Activated CD4-positive, alpha-beta memory T cell treated with anti-CD3 and anti-CD28 coated beads for 36 hours (primary cell): ENCODE measurements at regions not wholly inside any gene's neighbourhood (a gene's known extent, or its start where the extent isn't known, plus 50 kb on each side); places are given as distances from the start of the nearest gene placed in this dataset.

Experiments
- CTCF ChIA-PET: fragments of 350-600 bp; sonication (Branson Sonifier 250); formaldehyde crosslinking; loops from one replicate; lab custom pipeline; 2021; ENCODE audit warnings: antibody characterized with exemption, inconsistent platforms; lab: Charles Lee
- POLR2A ChIA-PET: fragments of 350-600 bp; sonication (Branson Sonifier 250); formaldehyde crosslinking; loops from one replicate; lab custom pipeline; 2021; ENCODE audit warnings: antibody characterized with exemption; lab: Charles Lee
- DNase-seq: peaks from one replicate; pipeline ENCODE4 v3.0.0-alpha.2; 2020
- H3K27ac Mint-ChIP-seq: one replicate; pipeline ENCODE4 v1.8.0; 2021; ENCODE audit warnings: mixed read lengths
- H3K27me3 Mint-ChIP-seq: one replicate; pipeline ENCODE4 v1.8.0; 2021; ENCODE audit warnings: mixed read lengths
- H3K36me3 Mint-ChIP-seq: one replicate; pipeline ENCODE4 v1.8.0; 2021; ENCODE audit warnings: mixed read lengths
- H3K4me1 Mint-ChIP-seq: one replicate; pipeline ENCODE4 v1.8.0; 2021; ENCODE audit warnings: low read depth, mixed read lengths
- H3K4me3 Mint-ChIP-seq: one replicate; pipeline ENCODE4 v1.8.0; 2021; ENCODE audit warnings: mild to moderate bottlenecking, mixed read lengths
- H3K9me3 Mint-ChIP-seq: one replicate; pipeline ENCODE4 v1.8.0; 2021; ENCODE audit warnings: mixed read lengths
- intact Hi-C: fragments of 100-400 bp; cut with micrococcal nuclease; formaldehyde crosslinking; loops from one replicate; pipeline ENCODE4 v1.15.1; 2023

- Mint-ChIP-seq H3K4me3 (no peak overlapping the region), H3K4me1 (no peaks in the 10 kb centered on the region), H3K36me3 (no peaks in the 10 kb centered on the region), H3K9me3 (peaks cover 21% of the 10 kb centered on the region), H3K27me3 (no peaks in the 10 kb centered on the region), H3K27ac (no peak overlapping the region)
- POLR2A ChIA-PET = no interaction called here
- intact Hi-C loops = no loop called here
- CTCF ChIA-PET = no interaction called here
- DNase-seq = no peak
These were observed 193.0 kb downstream of the KIF2B start for GRCh38 chr17:54015734-54016133.

- ChIA-PET POLR2A (no interaction called here), CTCF (no interaction called here)
- Mint-ChIP-seq H3K4me1 (no peaks in the 10 kb centered on the region), H3K27me3 (no peaks in the 10 kb centered on the region), H3K27ac (no peak overlapping the region), H3K4me3 (no peak overlapping the region), H3K9me3 (peaks cover 16% of the 10 kb centered on the region), H3K36me3 (no peaks in the 10 kb centered on the region)
- DNase-seq = no peak
- intact Hi-C loops = no loop called here
These were observed 198.7 kb downstream of the KIF2B start for GRCh38 chr17:54021418-54021817.

GRCh38 chr17:54028986-54029580 is 206.4 kb downstream of the KIF2B start:
- H3K27me3 Mint-ChIP-seq = no peaks in the 10 kb centered on the region
- no peaks in the 10 kb centered on the region for H3K4me1 Mint-ChIP-seq
- no peak overlapping the region for H3K27ac Mint-ChIP-seq
- POLR2A ChIA-PET = no interaction called here
- intact Hi-C loops = no loop called here
- CTCF ChIA-PET = no interaction called here
- no peaks in the 10 kb centered on the region for H3K36me3 Mint-ChIP-seq
- DNase-seq = no peak
- no peak overlapping the region for H3K4me3 Mint-ChIP-seq
- peaks cover 17% of the 10 kb centered on the region for H3K9me3 Mint-ChIP-seq

GRCh38 chr17:54029986-54030385 is 207.3 kb downstream of the KIF2B start:
- Mint-ChIP-seq H3K36me3 (no peaks in the 10 kb centered on the region), H3K4me1 (no peaks in the 10 kb centered on the region), H3K9me3 (peaks cover 18% of the 10 kb centered on the region), H3K4me3 (no peak overlapping the region), H3K27ac (no peak overlapping the region), H3K27me3 (no peaks in the 10 kb centered on the region)
- CTCF ChIA-PET = no interaction called here
- DNase-seq = no peak
- intact Hi-C loops = no loop called here
- POLR2A ChIA-PET = no interaction called here

- Mint-ChIP-seq H3K36me3 (no peaks in the 10 kb centered on the region), H3K4me3 (no peak overlapping the region), H3K27ac (no peak overlapping the region), H3K27me3 (no peaks in the 10 kb centered on the region), H3K4me1 (no peaks in the 10 kb centered on the region), H3K9me3 (peaks cover 33% of the 10 kb centered on the region)
- POLR2A ChIA-PET = no interaction called here
- CTCF ChIA-PET = no interaction called here
- intact Hi-C loops = no loop called here
- DNase-seq = no peak
These were observed 223.8 kb downstream of the KIF2B start for GRCh38 chr17:54046570-54046969.

- no peaks in the 10 kb centered on the region for H3K4me1 Mint-ChIP-seq
- H3K4me3 Mint-ChIP-seq = no peak overlapping the region
- intact Hi-C loops = no loop called here
- peaks cover 13% of the 10 kb centered on the region for H3K9me3 Mint-ChIP-seq
- H3K27ac Mint-ChIP-seq = no peak overlapping the region
- H3K27me3 Mint-ChIP-seq = no peaks in the 10 kb centered on the region
- no peaks in the 10 kb centered on the region for H3K36me3 Mint-ChIP-seq
- ChIA-PET POLR2A (no interaction called here), CTCF (no interaction called here)
- DNase-seq = no peak
These were observed 240.9 kb downstream of the KIF2B start for GRCh38 chr17:54063639-54064038.

- POLR2A ChIA-PET = no interaction called here
- H3K36me3 Mint-ChIP-seq = no peaks in the 10 kb centered on the region
- no peak overlapping the region for H3K4me3 Mint-ChIP-seq
- CTCF ChIA-PET = no interaction called here
- peaks cover 5% of the 10 kb centered on the region for H3K9me3 Mint-ChIP-seq
- no peak overlapping the region for H3K27ac Mint-ChIP-seq
- intact Hi-C loops = no loop called here
- no peak for DNase-seq
- H3K27me3 Mint-ChIP-seq = no peaks in the 10 kb centered on the region
- H3K4me1 Mint-ChIP-seq = no peaks in the 10 kb centered on the region
These were observed 262.3 kb downstream of the KIF2B start for GRCh38 chr17:54085020-54085419.

- H3K9me3 Mint-ChIP-seq = peaks cover 8% of the 10 kb centered on the region
- H3K4me1 Mint-ChIP-seq = no peaks in the 10 kb centered on the region
- no peaks in the 10 kb centered on the region for H3K36me3 Mint-ChIP-seq
- ChIA-PET POLR2A (no interaction called here), CTCF (no interaction called here)
- intact Hi-C loops = no loop called here
- H3K4me3 Mint-ChIP-seq = no peak overlapping the region
- no peak overlapping the region for H3K27ac Mint-ChIP-seq
- no peak for DNase-seq
- H3K27me3 Mint-ChIP-seq = no peaks in the 10 kb centered on the region
These were observed 263.2 kb downstream of the KIF2B start for GRCh38 chr17:54085934-54086333.

- no peaks in the 10 kb centered on the region for H3K9me3 Mint-ChIP-seq
- POLR2A ChIA-PET = no interaction called here
- H3K4me3 Mint-ChIP-seq = no peak overlapping the region
- DNase-seq = no peak
- no peaks in the 10 kb centered on the region for H3K4me1 Mint-ChIP-seq
- CTCF ChIA-PET = no interaction called here
- no peak overlapping the region for H3K27ac Mint-ChIP-seq
- H3K27me3 Mint-ChIP-seq = no peaks in the 10 kb centered on the region
- intact Hi-C loops = no loop called here
- H3K36me3 Mint-ChIP-seq = no peaks in the 10 kb centered on the region
These were observed 273.5 kb downstream of the KIF2B start for GRCh38 chr17:54096216-54096615.

GRCh38 chr17:54099221-54099620 is 276.5 kb downstream of the KIF2B start:
- no peak overlapping the region for H3K4me3 Mint-ChIP-seq
- H3K36me3 Mint-ChIP-seq = no peaks in the 10 kb centered on the region
- H3K27me3 Mint-ChIP-seq = no peaks in the 10 kb centered on the region
- no peak for DNase-seq
- intact Hi-C loops = no loop called here
- no peaks in the 10 kb centered on the region for H3K4me1 Mint-ChIP-seq
- CTCF ChIA-PET = no interaction called here
- H3K9me3 Mint-ChIP-seq = peaks cover 16% of the 10 kb centered on the region
- H3K27ac Mint-ChIP-seq = no peak overlapping the region
- POLR2A ChIA-PET = no interaction called here

GRCh38 chr17:54102246-54102645 is 279.5 kb downstream of the KIF2B start:
- DNase-seq = no peak
- H3K27me3 Mint-ChIP-seq = no peaks in the 10 kb centered on the region
- ChIA-PET POLR2A (no interaction called here), CTCF (no interaction called here)
- intact Hi-C loops = no loop called here
- peaks cover 31% of the 10 kb centered on the region for H3K9me3 Mint-ChIP-seq
- no peaks in the 10 kb centered on the region for H3K36me3 Mint-ChIP-seq
- no peaks in the 10 kb centered on the region for H3K4me1 Mint-ChIP-seq
- H3K27ac Mint-ChIP-seq = no peak overlapping the region
- H3K4me3 Mint-ChIP-seq = no peak overlapping the region

GRCh38 chr17:54111576-54111975 is 288.8 kb downstream of the KIF2B start:
- intact Hi-C loops = no loop called here
- Mint-ChIP-seq H3K27me3 (no peaks in the 10 kb centered on the region), H3K27ac (no peak overlapping the region), H3K4me3 (no peak overlapping the region), H3K4me1 (no peaks in the 10 kb centered on the region), H3K9me3 (peaks cover 5% of the 10 kb centered on the region), H3K36me3 (no peaks in the 10 kb centered on the region)
- ChIA-PET CTCF (no interaction called here), POLR2A (no interaction called here)
- no peak for DNase-seq

GRCh38 chr17:54117452-54117851 is 294.7 kb downstream of the KIF2B start:
- ChIA-PET CTCF (no interaction called here), POLR2A (no interaction called here)
- Mint-ChIP-seq H3K4me1 (no peaks in the 10 kb centered on the region), H3K9me3 (peaks cover 12% of the 10 kb centered on the region), H3K36me3 (no peaks in the 10 kb centered on the region), H3K27ac (no peak overlapping the region), H3K4me3 (no peak overlapping the region), H3K27me3 (no peaks in the 10 kb centered on the region)
- DNase-seq = no peak
- intact Hi-C loops = no loop called here
